Coronary artery (tissue), 2 donors: ENCODE measurements at regions not wholly inside any gene's neighbourhood (a gene's known extent, or its start where the extent isn't known, plus 50 kb on each side); places are given as distances from the start of the nearest gene placed in this dataset.
"Not testable (repeated sequence)": the region's sequence is repeated elsewhere in the genome, so short reads cannot be mapped to it uniquely, and the experiment has no call there.

Source experiments
- DNase-seq: peaks from one replicate; pipeline ENCODE4 v3.0.0-alpha.2; 2017; ENCODE audit warnings: low spot score
- H3K27ac ChIP-seq, 2 donors: fragments of 200-600 bp; sonication (generic); one replicate each; pipeline ENCODE4 v1.5.1; 2016 to 2019
- H3K4me3 ChIP-seq: fragments of 200-600 bp; sonication (generic); 2 replicates; pipeline ENCODE4 v1.5.1; 2016; ENCODE audit warnings: mild to moderate bottlenecking, moderate library complexity

GRCh38 chr16:46386110-46386771 lies 234.9 kb downstream of the SHCBP1 start:
- not testable (repeated sequence) for H3K27ac ChIP-seq, DNase-seq, H3K4me3 ChIP-seq

GRCh38 chr16:46384285-46385061 lies 236.7 kb downstream of the SHCBP1 start:
- not testable (repeated sequence) for H3K4me3 ChIP-seq, DNase-seq, H3K27ac ChIP-seq

- not testable (repeated sequence) for DNase-seq, H3K27ac ChIP-seq, H3K4me3 ChIP-seq
Measured at GRCh38 chr16:46383581-46383980, 237.6 kb downstream of the SHCBP1 start.

- H3K4me3 ChIP-seq, DNase-seq, H3K27ac ChIP-seq: not testable (repeated sequence)
Measured at GRCh38 chr16:46382791-46383541, 238.2 kb downstream of the SHCBP1 start.

- H3K4me3 ChIP-seq, DNase-seq, H3K27ac ChIP-seq: not testable (repeated sequence)
Measured at GRCh38 chr16:46382079-46382478, 239.1 kb downstream of the SHCBP1 start.

- H3K27ac ChIP-seq, DNase-seq, H3K4me3 ChIP-seq: not testable (repeated sequence)
Measured at GRCh38 chr16:46381344-46381743, 239.8 kb downstream of the SHCBP1 start.
